Activated CD8-positive, alpha-beta memory T cell treated with anti-CD3 and anti-CD28 coated beads, Interleukin-2, amount 10 ng/mL, durations not matched to agents 7 days and 5 days (primary cell): ENCODE measurements at regions not wholly inside any gene's neighbourhood (a gene's known extent, or its start where the extent isn't known, plus 50 kb on each side); places are given as distances from the start of the nearest gene placed in this dataset.

Source experiments
- ATAC-seq: fragments of 150-1000 bp; cut with Tn5 transposase; one replicate; pipeline ENCODE4 v1.10.0; 2021; ENCODE audit warnings: moderate library complexity
- CTCF ChIA-PET: fragments of 350-600 bp; sonication (Branson Sonifier 250); formaldehyde crosslinking; loops from one replicate; lab custom pipeline; 2021; ENCODE audit warnings: antibody characterized with exemption; lab: Charles Lee
- DNase-seq: peaks from one replicate; pipeline ENCODE4 v3.0.0-alpha.2; 2020
- H3K27ac Mint-ChIP-seq: one replicate; pipeline ENCODE4 v1.8.0; 2021; ENCODE audit warnings: mild to moderate bottlenecking, mixed read lengths
- H3K27me3 Mint-ChIP-seq: one replicate; pipeline ENCODE4 v1.8.0; 2021; ENCODE audit warnings: mixed read lengths
- H3K36me3 Mint-ChIP-seq: one replicate; pipeline ENCODE4 v1.8.0; 2021; ENCODE audit warnings: mild to moderate bottlenecking, mixed read lengths
- H3K4me1 Mint-ChIP-seq: one replicate; pipeline ENCODE4 v1.8.0; 2021; ENCODE audit warnings: mixed read lengths
- H3K4me3 Mint-ChIP-seq: one replicate; pipeline ENCODE4 v1.8.0; 2021; ENCODE audit warnings: mild to moderate bottlenecking, moderate library complexity, mixed read lengths
- H3K9me3 Mint-ChIP-seq: one replicate; pipeline ENCODE4 v1.8.0; 2022; ENCODE audit warnings: low read depth, mixed read lengths

DNA sequence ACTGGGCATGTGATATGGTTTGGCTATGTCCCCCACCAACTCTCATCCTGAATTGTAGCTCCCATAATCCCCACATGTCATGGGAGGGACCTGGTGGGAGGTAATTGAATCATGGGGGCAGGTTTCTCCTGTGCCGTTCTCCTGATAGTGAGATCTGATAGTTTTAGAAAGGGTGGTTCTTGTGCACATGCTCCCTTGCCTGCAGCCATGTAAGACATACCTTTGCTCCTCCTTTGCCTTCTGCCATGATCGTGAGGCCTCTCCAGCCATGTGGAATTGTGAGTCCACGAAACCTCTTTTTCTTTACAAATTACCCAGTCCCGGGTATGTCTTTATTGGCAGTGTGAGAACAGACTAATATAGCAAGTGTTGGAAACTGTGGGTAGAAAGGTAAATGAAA, 99.5 kb upstream of the HMCN1 start:
- peaks cover 53% of the 10 kb centered on the region for H3K36me3 Mint-ChIP-seq
- no peak overlapping the region for H3K4me3 Mint-ChIP-seq
- no peak overlapping the region for H3K27ac Mint-ChIP-seq
- ATAC-seq (no peak), DNase-seq (no peak)
- no peaks in the 10 kb centered on the region for H3K27me3 Mint-ChIP-seq
- CTCF ChIA-PET, result interaction anchor here (1.0 to 4.3 kb wide), 6 partner anchors 18 to 120 kb away, joined by 3 to 17 read pairs (median 4); no protein-coding TSS in a partner anchor
- H3K4me1 Mint-ChIP-seq, result peaks cover 41% of the 10 kb centered on the region
- peaks cover 16% of the 10 kb centered on the region for H3K9me3 Mint-ChIP-seq

DNA sequence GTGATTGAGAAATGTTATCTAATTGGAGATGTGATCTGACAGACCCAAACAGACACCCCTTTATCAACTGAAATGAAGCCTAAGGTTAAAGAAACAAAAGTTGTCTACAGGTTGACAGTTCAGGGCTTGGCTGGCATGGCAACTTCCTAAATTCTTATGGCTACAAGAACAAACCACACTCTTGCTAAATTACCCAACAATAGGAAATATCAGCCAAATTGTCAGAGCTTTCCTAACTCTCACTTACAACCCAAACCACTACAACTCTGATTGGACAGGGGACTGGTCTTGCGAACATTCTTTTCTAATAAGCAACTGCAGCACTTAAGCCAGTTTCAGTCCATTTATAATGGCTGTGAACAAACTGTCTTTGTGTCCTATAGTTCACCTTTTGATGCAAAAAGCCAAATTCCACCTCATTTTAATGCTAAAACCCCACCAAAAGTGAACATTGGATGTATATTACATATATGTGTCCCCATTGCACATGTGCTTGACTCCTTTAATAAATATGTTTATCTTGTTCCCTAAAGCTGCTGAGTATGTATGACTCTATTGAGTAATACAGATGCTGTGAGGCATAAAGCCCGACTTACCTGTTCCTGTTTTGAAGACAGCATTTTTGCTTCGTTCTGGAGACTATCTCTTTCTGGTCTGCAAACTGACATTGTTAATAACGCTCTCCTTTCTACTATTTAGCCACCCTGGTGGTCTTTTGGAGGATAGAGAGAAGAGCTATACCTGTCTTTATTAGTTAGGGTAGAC, 101.3 kb upstream of the HMCN1 start:
- H3K27ac Mint-ChIP-seq, result no peak overlapping the region
- H3K4me3 Mint-ChIP-seq, result no peak overlapping the region
- H3K27me3 Mint-ChIP-seq, result no peaks in the 10 kb centered on the region
- H3K9me3 Mint-ChIP-seq, result peaks cover 12% of the 10 kb centered on the region
- CTCF ChIA-PET, result interaction anchor here (2.6 kb wide), 1 partner anchor 37 kb away, joined by 7 read pairs; no protein-coding TSS in a partner anchor
- H3K4me1 Mint-ChIP-seq, result peaks cover 34% of the 10 kb centered on the region
- no peak for ATAC-seq
- DNase-seq, result no peak
- H3K36me3 Mint-ChIP-seq, result peaks cover 45% of the 10 kb centered on the region

DNA sequence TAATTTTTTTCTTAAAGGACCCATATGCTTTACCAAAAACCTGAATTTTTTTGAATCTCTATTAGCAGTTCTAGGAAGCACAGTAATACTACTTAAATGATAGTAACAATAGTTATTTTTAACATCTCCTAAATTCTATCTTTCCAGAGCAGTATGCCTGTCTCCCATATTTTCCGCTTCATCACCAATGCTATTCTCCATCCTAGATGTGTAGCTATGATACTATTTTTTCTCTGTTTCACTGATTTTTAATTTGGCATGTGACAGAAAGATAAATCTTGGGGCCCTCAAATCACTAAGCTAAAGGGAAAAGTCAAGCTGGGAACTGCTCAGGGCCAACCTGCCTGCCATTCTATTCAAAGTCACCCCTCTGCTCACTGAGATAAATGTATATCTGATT, 102.3 kb upstream of the HMCN1 start:
- no peak overlapping the region for H3K27ac Mint-ChIP-seq
- no peaks in the 10 kb centered on the region for H3K27me3 Mint-ChIP-seq
- H3K4me1 Mint-ChIP-seq, result peaks cover 24% of the 10 kb centered on the region
- peaks cover 37% of the 10 kb centered on the region for H3K36me3 Mint-ChIP-seq
- ATAC-seq, result no peak
- CTCF ChIA-PET, result no interaction called here
- DNase-seq, result no peak
- no peak overlapping the region for H3K4me3 Mint-ChIP-seq
- peaks cover 10% of the 10 kb centered on the region for H3K9me3 Mint-ChIP-seq

DNA sequence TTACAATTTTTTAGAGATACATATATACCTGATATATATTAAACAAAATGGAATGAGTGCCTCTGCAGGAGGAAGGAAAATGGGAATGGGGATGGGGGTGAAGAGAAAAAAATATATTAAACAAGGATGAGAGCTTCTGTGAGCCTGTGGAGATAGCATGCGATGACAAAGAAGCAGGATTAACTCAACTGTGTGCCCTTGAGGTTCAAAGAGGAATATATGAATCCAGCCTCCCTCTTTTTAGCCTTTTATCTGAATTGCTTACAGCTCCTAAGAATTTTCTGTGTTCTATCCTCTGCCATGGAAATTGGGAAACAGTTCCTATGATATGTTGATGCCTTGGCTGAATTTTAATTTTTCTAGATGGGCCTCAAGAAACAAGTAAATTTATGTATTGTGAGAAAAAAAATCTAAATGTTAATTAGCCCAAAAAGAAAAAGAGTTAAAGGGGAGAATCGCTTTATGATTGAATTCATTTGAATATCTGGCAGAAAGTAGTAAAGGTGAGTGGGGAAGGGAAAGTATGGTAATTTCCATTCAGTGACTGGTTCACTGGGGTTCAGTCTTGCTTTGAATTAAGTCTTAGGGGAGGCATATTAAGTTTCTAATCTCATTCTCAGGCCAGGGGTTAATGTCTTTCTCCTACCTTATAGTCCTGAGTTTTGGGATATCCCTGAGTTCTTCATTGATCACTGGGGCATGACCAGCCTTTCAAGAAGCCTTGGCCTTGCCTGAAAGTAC, 106.3 kb upstream of the HMCN1 start:
- DNase-seq (no peak), ATAC-seq (no peak)
- no peak overlapping the region for H3K4me3 Mint-ChIP-seq
- H3K27ac Mint-ChIP-seq, result no peak overlapping the region
- H3K4me1 Mint-ChIP-seq, result peaks cover 4% of the 10 kb centered on the region
- CTCF ChIA-PET, result interaction anchor here (1.0 kb wide), 1 partner anchor 32 kb away, joined by 3 read pairs; no protein-coding TSS in a partner anchor
- peaks cover 6% of the 10 kb centered on the region for H3K9me3 Mint-ChIP-seq
- H3K36me3 Mint-ChIP-seq, result peaks cover 21% of the 10 kb centered on the region
- H3K27me3 Mint-ChIP-seq, result no peaks in the 10 kb centered on the region

DNA sequence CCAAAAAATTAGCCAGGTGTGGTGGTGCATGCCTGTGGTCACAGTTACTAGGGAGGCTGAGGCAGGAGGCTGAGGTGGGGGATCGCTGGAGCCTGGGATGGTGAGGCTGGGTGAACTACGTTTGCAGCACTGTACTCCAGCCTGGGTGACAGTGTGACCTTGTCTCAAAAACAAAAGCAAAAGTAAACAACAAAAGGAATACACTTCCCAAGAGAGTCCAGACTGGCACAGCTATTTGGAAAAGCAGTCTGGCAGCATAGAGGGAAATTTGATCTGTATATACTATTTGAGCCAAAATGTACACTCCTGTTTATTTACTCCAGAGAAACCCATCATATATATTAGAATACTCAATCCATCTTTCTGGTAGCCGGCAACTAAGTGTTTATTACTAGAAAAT, 107.0 kb upstream of the HMCN1 start:
- CTCF ChIA-PET, result no interaction called here
- no peaks in the 10 kb centered on the region for H3K4me1 Mint-ChIP-seq
- no peak for DNase-seq

DNA sequence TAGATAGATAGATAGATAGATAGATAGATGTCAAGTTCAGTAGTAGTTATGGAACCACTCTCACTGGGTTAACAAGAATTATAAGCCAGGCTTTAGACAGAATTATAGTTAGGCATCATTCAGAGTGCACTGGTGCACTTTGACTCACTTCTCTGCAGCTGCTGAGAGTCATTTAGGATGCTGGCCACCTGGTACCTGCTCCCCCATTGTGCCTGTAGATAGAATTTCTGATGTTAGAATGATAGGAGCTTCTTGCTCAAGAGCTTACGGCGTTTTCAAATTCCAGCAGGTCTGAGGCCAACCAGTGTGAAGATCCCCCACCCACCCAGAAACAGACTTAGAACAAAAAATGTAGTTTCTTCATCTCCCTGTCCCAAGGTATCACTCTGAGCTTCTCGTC, 107.8 kb upstream of the HMCN1 start:
- Mint-ChIP-seq H3K9me3 (peaks cover 10% of the 10 kb centered on the region), H3K27ac (no peak overlapping the region), H3K4me3 (no peak overlapping the region), H3K36me3 (peaks cover 13% of the 10 kb centered on the region), H3K27me3 (no peaks in the 10 kb centered on the region), H3K4me1 (no peaks in the 10 kb centered on the region)
- DNase-seq (no peak), ATAC-seq (no peak)
- CTCF ChIA-PET, result no interaction called here

More for the DNA sequence above, 107.0 kb upstream of the HMCN1 start:
- no peaks in the 10 kb centered on the region for H3K27me3 Mint-ChIP-seq
- no peak for ATAC-seq
- peaks cover 9% of the 10 kb centered on the region for H3K9me3 Mint-ChIP-seq
- no peak overlapping the region for H3K27ac Mint-ChIP-seq
- H3K4me3 Mint-ChIP-seq, result no peak overlapping the region
- H3K36me3 Mint-ChIP-seq, result peaks cover 17% of the 10 kb centered on the region

DNA sequence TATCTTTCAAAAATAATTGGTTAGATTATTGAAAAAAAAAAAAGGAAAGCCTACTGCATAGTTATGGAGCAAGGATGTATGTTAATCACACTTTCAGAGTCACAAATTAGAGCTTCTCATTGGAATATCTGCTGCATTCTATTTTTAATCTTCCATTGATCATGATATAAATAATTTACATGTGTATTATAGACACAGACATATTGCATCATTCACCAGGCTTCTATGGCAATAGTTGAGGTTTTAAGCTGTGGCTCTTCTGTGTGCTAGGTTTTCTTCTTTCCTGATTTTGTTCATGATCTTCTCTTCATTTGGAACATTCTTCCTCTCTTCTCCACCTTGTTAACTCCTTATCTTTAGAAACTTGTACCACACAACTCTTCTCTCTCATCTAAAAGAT, 123.2 kb upstream of the HMCN1 start:
- no peak for ATAC-seq
- Mint-ChIP-seq H3K9me3 (peaks cover 9% of the 10 kb centered on the region), H3K4me3 (no peak overlapping the region), H3K27ac (no peak overlapping the region), H3K36me3 (peaks cover 27% of the 10 kb centered on the region), H3K4me1 (peaks cover 8% of the 10 kb centered on the region), H3K27me3 (no peaks in the 10 kb centered on the region)
- DNase-seq, result no peak
- CTCF ChIA-PET, result no interaction called here

DNA sequence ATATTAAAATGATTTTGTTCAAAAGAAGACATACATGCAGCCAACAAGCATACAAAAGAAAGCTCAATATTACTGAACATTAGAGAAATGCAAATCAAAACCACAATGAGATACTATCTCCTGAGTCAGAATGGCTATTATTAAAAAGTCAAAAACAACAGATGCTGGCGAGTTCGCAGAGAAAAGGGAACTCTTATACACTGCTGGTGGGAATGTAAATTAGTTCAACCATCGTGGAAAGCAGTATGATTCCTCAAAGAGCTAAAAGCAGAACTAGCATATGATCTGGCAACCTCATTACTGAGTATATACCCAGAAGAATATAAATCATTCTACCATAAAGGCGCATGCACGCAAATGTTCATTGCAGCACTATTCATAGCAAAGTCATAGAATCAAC, 126.0 kb upstream of the HMCN1 start:
- Mint-ChIP-seq H3K27me3 (no peaks in the 10 kb centered on the region), H3K4me1 (peaks cover 7% of the 10 kb centered on the region), H3K36me3 (peaks cover 10% of the 10 kb centered on the region), H3K4me3 (no peak overlapping the region), H3K9me3 (peaks cover 2% of the 10 kb centered on the region), H3K27ac (no peak overlapping the region)
- DNase-seq (no peak), ATAC-seq (no peak)
- CTCF ChIA-PET, result no interaction called here

DNA sequence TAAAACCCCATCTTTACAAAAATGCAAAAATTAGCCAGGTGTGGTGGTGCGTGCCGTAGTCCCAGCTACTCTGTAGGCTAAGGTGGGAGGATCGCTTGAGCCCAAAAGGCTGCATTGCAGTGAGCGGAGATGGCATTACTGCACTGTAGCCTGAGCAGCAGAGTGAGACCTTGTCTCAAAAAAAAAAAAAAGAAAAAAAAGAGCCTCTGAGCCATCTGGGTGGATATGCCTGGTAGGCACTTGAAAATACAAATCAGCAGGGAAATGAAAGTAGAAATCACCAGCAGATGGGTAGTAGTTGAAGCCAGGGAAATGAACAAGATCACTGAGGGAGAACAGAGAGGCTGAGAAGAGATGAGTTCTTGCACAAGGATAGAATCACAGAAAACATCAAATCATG, 131.0 kb upstream of the HMCN1 start:
- Mint-ChIP-seq H3K27ac (no peak overlapping the region), H3K9me3 (peaks cover 3% of the 10 kb centered on the region), H3K4me1 (no peaks in the 10 kb centered on the region), H3K36me3 (no peaks in the 10 kb centered on the region), H3K4me3 (no peak overlapping the region), H3K27me3 (no peaks in the 10 kb centered on the region)
- CTCF ChIA-PET, result interaction anchor here (1.5 kb wide), 1 partner anchor 20 kb away, joined by 3 read pairs; no protein-coding TSS in a partner anchor
- DNase-seq (no peak), ATAC-seq (no peak)

DNA sequence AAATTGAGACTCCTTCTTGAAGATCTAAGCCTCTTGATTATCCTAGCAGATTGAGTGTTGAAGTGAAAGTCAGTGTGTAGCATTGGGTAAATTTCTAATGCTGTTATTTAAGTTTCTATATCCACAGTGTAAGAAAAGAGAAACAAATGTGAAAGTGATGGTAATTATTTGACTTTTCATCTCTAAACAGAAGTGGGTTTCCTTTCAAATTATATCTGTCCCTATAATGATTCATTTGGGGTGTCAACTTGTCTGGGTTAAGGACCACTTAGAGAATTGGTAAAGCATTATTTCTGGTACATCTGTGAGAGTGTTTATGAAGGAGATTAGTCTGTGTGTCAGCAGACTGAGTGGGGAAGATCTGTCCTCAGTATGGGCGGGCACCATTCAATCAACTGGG, 133.0 kb upstream of the HMCN1 start:
- Mint-ChIP-seq H3K4me1 (peaks cover under 1% of the 10 kb centered on the region), H3K4me3 (no peak overlapping the region), H3K36me3 (no peaks in the 10 kb centered on the region), H3K27me3 (no peaks in the 10 kb centered on the region), H3K9me3 (peaks cover 3% of the 10 kb centered on the region), H3K27ac (no peak overlapping the region)
- CTCF ChIA-PET, result no interaction called here
- DNase-seq (no peak), ATAC-seq (peak; percentile 53)

DNA sequence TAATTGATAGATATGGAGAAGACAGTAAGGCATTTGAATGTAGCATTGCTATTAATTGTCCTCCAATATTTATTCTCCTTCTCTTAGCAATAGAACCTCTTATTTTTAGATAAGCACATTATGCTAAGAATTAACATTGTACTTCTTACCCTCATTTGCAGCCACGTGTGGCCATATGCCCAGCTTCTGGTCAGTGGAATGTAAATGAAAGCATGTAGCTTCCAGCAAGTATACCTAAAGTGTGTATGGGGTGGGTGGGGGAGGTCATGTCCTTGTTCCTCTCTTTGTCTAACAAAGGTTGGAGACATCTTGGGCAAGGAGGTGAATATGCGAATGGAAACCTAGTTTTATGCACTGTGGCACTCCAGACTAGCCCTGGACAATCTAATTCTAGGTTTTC, 133.6 kb upstream of the HMCN1 start:
- Mint-ChIP-seq H3K27me3 (no peaks in the 10 kb centered on the region), H3K9me3 (peaks cover 3% of the 10 kb centered on the region), H3K4me1 (peaks cover 6% of the 10 kb centered on the region), H3K36me3 (no peaks in the 10 kb centered on the region), H3K4me3 (no peak overlapping the region), H3K27ac (no peak overlapping the region)
- ATAC-seq (no peak), DNase-seq (no peak)
- CTCF ChIA-PET, result no interaction called here

DNA sequence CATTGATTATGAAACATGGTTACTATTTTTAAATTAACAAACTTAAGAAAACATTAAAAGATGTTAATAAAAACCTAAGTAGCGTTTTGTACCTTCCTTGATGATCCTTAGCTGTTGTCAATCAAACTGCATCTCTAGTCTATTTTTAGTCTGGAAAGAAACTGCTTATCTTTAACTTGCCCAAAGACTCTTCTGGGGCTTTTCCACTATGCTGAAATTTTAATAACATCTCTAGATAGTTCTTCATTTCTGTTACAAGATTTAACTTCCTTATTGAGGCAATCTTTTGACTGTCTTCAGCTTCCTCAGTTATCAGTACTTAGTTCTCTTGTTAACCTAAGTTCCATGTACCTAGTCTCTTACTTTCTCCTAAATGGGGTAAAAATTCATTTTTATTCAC, 135.9 kb upstream of the HMCN1 start:
- Mint-ChIP-seq H3K27me3 (no peaks in the 10 kb centered on the region), H3K4me1 (peaks cover 18% of the 10 kb centered on the region), H3K9me3 (peaks cover 3% of the 10 kb centered on the region), H3K36me3 (no peaks in the 10 kb centered on the region), H3K4me3 (no peak overlapping the region), H3K27ac (no peak overlapping the region)
- ATAC-seq (no peak), DNase-seq (no peak)
- CTCF ChIA-PET, result no interaction called here

DNA sequence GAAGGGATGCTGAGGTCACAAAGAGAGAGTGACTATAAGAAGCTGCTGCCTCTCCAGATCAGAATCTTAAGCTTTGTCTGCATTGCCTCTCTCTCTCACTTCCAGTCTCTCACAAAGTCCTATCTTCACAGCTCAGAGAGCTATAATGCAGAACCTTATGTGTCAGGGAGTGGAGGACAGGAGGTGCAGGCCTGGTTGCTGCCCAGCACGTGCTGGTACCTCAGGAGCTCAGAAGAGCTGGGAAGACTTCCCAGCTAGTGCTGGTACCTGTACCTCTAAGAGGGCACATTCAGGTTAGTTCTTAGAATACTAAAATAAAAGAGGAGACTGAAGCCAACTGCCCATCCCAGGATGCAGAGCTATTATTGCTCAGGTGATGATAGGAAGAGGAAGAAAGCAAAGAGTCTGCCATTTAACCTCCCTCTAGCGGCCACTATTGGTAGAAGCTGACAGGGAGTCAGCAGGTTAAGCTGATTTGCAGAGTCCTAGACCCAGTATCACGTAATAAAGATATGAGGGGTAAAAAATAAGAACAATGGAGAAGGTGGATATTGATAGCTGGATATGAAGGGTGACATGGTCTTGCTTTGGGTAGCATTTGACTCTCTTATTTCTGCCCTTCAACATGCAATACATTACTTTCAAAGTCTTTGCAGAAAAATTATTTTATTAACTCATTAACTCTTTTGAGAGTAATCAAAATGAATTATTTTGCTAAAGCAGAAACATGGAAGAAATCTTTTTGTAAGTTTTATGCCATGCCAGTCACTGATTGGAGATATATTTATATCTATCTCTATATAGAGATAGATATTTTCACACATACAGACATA, 138.1 kb upstream of the HMCN1 start:
- ATAC-seq (peak; percentile 53), DNase-seq (peak; percentile 64)
- Mint-ChIP-seq H3K27me3 (no peaks in the 10 kb centered on the region), H3K27ac (no peak overlapping the region), H3K4me1 (peaks cover 23% of the 10 kb centered on the region), H3K4me3 (no peak overlapping the region), H3K36me3 (peaks cover 10% of the 10 kb centered on the region), H3K9me3 (peaks cover 4% of the 10 kb centered on the region)
- CTCF ChIA-PET, result interaction anchor here (0.7 to 3.1 kb wide), 27 partner anchors 11 to 357 kb away, joined by 3 to 17 read pairs (median 4); partner anchors contain the start of gene IVNS1ABP
